ENCODE measurements at regions not wholly inside any gene's neighbourhood (a gene's known extent, or its start where the extent isn't known, plus 50 kb on each side); places are given as distances from the start of the nearest gene placed in this dataset.

DNA sequence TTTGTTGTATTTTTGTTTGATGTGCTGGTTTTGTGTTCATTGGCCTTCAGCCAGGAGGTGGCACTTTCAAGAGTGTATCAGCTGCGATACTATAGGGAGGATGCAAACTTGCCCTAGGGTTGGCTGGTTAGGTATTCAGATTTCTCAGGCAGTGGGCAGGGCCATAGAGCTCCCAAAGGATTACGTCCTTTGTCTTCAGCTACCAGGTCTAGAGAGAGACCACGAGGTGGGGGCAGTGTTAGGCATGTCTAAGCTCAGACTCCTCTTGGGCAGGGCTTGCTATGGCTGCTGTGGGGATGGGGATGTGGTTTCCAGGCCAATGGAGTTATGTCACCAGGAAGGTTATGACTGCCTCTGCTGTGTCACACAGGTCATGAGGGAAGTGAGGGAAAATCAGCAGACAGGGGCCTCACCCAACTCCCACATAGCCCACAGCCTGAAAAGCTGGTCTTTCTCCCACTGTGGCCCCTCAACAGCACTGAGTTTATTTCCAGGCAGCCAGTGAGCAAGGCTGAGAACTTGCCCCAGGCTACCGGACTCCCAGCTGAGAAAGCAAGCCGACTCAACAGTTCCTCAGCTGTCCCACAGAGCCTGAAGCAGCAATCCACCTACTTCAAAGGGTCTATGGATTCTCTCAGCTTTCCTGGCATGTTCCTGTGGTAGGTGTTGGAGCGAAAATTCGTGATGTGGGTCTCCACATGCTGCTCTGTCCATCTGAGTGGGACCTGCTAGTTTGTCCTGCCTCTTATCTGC is 227.4 kb upstream of the COBL start:
- TF ChIP-seq, protein P1, sequence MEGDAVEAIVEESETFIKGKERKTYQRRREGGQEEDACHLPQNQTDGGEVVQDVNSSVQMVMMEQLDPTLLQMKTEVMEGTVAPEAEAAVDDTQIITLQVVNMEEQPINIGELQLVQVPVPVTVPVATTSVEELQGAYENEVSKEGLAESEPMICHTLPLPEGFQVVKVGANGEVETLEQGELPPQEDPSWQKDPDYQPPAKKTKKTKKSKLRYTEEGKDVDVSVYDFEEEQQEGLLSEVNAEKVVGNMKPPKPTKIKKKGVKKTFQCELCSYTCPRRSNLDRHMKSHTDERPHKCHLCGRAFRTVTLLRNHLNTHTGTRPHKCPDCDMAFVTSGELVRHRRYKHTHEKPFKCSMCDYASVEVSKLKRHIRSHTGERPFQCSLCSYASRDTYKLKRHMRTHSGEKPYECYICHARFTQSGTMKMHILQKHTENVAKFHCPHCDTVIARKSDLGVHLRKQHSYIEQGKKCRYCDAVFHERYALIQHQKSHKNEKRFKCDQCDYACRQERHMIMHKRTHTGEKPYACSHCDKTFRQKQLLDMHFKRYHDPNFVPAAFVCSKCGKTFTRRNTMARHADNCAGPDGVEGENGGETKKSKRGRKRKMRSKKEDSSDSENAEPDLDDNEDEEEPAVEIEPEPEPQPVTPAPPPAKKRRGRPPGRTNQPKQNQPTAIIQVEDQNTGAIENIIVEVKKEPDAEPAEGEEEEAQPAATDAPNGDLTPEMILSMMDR (IDR thresholded peaks at IDR 0.05) = no peak
- TF ChIP-seq POLR2A (IDR thresholded peaks at IDR 0.05) = no peak

All from lower leg skin (tissue), 3 donors.